GM19043 (cell line): ENCODE measurements at regions not wholly inside any gene's neighbourhood (a gene's known extent, or its start where the extent isn't known, plus 50 kb on each side); places are given as distances from the start of the nearest gene placed in this dataset.

ENCODE experiments used
- ATAC-seq: cut with Tn5 transposase; IDR thresholded peaks from one replicate; pipeline ENCODE4 v1.9.1; 2021; ENCODE audit warnings: low read depth; ENCODE audit not compliant: unreplicated experiment

DNA sequence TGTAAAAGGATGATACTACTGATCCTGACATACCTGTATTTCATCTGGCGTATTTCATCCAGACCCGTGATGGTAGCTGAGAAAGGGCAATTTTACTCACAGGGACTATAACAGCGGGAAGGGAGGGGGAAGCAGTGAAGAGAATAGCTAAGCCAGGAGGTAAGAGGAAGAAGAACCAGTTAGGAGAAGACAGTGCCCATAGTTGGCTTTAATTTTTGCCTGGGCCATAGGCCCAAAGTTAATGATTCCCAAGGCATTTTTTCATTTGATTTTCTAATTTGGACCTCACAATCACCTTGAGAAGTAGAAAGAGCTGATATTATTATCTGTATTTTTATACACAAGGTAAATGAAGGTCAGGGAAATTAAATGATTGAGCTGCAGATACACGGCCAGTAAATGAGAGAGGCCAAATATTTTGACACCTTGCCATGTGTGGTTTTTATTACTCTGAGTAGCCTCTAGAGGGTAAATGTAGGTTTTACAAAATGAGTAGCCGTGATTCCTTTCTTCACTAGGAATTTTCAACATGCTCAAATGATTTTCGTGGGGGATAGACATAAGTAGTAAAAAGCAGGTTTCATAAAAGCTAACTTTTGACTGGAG, 382.2 kb downstream of the FUT8 start:
- ATAC-seq: no peak

DNA sequence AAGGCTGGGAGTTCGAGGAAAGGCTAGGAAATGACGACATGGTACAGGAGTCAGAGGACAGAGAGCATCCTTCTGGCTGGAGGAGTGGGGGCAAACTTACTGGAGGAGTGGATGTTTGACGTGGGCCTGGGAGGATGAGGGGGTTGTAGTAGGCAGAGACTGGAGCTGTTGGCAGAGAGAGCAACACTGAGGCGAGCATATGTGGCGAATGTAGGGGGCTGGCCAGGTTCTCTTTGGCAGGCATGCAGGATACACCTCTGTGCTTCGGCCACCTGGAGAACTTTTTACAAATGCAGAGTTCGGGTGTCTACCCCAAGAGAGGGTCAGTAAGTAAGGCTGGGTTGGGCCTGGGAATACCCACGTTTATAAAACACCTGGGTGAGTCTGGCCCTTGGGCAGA, 385.7 kb downstream of the FUT8 start:
- no peak for ATAC-seq

DNA sequence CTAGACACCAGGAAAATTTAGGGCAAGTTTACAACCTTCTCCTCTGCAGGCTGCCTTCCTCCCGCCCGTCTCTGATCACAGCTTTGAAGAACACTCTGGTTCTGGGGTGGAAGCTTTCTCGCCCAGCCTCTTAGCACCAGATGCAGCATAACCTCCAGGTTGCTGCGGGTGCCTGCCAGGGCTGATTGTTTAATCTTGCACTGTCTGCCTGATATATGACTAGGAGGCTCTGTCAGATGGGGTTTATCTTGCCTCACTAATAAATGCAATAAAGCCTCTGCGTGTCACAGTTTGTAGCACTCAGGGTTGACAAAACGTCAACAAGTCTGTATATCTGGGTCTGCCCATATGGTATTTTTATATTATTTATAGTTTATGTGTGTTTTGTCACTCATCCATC, 388.2 kb downstream of the FUT8 start:
- ATAC-seq: no peak

DNA sequence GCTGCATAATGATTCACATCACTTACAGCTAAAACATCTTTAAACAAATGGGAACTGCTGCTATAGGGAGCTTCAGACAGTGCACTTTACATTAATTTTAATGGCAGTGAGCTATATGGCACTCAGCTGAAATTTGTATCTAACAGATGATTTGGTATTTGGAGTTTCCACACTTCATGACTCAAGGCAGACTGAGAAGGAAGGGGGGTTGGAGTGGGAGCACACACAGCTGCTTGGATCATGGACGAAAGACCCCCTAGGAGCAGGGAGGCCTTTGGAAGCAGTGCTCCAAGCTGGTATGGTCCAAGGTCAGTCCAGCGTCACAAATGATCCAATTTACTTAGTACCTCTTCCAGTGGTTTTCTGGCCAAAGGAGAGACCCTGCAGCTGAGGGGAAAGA, 389.7 kb downstream of the FUT8 start:
- no peak for ATAC-seq

DNA sequence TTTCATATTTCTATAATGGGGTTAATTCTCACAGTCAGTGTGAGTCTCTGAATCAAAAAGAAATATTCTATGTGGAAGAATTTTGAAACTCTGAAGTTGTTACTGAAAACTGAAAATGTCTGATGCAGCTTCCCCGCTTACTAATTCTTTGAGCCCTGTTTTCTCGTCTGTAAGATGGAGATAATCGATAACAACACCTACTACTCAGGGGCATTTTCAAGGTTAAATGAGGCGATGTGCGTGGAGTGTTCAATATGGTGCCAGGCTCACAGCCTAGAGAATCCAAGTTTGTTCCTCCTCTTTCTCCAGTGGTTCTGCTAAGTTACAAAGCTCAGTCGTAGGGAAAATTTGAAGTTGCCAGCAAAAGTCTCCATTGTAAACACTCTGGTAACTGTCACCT, 391.4 kb downstream of the FUT8 start:
- no peak for ATAC-seq

DNA sequence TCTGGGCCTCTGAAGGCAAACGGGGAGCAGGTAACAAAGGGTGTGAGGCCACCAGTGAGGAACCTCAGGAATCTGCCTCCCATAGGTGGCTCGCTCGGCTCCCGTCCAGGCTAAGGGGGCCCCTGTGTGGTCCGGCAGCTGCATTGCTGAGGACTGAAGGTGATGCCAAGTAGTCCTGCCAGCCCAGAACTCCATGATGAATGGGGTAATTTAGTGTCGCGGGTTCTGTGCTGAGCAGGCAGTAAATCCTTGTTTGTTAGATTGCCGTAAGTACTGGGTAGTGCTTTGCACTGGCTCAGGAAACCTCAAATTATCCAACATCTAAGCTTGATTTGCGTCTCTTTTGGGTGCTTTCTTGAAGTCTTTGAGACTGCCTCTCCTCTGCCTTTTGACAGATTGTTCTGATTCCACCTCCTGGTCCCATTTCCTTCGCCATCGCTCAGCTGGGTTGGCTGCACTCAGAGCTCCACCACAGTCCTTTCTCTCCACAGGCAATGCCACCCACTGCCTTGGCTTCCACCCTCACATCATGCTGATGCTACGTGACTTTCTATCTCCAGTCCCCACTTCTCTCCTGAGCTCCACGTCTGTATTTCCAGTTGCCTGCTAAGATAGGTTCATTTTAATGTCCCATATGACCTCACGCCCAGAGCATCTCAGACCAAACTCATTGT, 392.0 kb downstream of the FUT8 start:
- no peak for ATAC-seq

DNA sequence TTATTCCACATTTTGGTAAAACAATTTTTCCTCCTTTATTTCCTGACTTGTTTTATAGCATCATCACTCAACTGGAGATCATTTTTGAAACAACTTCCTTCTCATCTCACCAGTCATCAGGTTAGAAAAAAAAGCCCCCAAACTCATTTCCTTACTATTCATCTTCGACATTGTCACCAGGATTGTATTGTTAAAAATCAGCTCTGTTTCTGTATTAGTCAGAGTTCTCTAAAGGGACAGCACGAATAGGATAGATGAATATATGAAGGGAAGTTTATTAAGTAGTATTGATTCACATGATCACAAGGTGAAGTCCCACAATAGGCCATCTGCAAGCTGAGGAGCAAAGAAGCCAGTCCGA, 392.6 kb downstream of the FUT8 start:
- no peak for ATAC-seq

DNA sequence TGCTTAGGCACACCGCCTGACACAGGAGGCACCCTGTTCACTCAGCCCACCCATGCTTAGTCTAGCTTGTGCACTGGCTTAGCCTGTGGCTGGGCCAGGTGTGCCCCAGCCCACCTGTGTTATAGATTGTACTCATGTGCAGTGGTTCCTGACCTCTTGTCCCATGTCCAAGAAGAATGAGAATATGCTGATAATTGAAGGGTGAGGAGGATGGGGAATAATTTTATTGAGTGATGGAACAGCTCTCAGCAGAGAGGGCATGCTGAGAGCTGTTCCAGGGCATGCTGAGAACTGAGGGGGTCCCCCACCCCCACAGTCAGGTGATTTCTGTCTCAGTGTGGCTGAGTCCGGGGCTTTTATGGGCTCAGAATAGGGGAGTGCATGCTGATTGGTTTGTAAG, 395.9 kb downstream of the FUT8 start:
- ATAC-seq: no peak

DNA sequence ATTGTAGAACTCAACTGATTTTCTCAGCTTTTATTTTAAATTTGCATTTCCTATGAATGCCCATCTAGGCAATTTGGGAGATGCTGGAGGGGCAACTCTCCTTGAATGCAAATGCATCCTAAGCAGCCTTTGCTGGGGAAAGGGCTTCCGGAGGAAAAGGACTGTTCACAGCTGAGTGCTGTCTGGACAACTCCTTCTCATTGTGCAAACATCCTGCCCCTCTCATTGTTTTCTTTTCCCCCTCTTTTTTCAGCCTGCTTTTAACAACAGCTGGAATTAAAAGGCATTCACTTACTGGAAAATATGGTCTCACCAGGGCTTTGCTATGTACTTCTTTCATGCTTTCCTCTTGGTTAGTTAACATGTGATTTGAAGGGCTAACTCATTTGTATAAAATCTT, 397.8 kb downstream of the FUT8 start:
- no peak for ATAC-seq

DNA sequence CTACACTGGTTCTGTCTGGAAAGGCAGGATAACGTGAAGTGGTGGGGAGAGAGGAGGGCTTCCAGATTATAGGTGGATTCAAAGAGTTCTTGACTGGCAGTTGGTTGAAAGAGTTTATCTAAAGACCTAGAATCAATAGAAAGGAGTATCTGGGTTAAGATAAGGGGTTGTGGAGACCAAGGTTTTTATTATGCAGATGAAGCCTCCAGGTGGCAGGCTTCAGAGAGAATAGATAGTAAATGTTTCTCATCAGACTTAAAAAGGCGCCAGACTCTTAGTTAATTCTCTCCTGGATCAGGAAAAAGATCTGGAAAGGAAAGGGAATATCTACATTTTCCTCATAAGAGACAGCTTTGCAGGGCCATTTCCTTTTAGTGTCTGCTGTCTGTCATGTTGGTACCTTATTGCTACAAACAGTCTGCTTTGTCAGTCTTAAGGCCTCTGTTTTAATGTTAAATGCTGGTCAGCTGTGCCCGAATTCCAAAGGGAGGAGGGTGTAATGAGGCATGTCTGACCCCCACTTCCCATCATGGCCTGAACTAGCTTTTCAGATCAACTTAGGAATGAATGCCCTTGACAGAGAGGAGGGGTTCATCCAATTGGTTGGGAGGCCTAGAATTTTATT, 401.3 kb downstream of the FUT8 start:
- no peak for ATAC-seq

DNA sequence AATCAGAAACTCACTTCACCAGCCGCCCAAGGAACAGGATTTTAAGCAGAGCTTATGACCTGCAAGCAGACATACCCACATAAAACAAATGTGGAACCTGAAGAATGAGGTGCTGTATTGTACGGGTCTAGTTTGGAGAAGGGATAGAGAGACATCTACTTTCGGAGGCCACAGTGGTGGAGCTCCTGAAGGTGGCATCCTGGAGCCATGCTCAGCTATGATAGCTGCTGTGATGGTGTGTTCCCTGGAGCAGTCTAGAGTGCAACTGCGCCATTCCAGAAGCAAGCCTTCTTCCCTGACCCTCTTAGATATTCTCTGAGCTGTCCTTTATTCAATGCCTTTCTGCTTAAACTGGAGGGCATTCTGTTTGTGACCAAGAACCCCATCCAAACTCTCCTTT, 402.6 kb downstream of the FUT8 start:
- ATAC-seq: no peak

DNA sequence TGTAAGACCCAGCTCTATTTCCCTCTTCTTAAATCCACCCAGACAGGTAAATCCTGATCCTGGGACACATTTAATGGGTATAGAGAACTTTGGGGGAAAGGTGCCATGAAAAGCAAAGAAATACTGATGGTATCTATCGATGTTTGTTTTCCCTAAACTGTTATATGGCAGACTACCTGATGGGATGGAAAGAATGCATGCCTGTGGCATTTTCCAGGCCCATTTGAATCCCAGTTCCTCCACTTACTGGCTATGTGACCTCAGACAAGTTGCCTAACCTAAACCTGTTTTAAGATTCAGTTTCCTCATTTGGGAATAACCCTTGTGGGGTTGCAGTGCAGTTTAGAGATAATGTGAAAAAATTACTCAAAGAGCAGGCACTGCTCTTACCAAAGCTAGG, 404.5 kb downstream of the FUT8 start:
- no peak for ATAC-seq

DNA sequence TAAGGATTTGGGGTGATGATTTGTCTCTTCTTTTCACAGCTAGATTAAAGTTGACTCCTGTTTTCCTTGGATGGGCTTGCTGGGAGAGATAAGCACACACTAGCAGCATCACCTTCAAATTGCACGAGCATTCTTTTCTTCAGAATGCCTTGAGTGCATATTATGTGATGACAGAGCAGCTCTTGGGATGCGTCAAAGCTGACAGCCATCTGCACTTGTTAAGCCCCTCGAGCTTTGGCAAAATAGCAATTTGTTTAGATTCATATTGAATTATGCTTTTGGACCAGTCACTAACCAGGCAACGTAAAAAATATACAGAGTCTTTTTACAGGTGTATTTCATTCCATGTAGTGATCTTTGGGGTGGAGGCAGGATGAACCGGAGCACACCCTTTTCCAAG, 407.0 kb downstream of the FUT8 start:
- no peak for ATAC-seq

DNA sequence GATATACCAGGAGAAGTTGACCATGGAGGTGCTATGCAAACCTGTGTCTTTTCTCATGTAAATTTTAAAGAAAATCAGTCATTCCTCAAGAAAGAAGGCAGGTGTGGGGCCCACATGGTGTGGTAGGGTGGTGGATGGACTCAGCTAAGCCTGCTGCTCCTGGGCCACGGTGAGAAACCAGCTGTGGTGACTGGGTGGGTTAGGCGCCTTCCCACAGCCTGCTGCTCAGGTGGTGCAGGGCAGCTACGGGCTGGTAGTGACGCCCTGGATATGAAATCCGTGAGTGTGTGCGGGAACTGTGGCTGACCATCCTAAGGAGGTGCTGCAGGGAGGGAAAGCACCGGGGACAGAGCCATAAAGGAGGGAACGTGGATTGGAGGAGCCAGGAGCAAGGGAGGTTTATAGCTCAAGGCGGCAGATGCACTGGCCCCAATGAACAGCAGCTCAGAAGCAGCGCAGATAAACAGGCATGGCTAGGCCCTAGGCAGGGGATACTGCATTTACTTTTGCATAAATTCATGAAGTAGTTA, 408.8 kb downstream of the FUT8 start:
- no peak for ATAC-seq

DNA sequence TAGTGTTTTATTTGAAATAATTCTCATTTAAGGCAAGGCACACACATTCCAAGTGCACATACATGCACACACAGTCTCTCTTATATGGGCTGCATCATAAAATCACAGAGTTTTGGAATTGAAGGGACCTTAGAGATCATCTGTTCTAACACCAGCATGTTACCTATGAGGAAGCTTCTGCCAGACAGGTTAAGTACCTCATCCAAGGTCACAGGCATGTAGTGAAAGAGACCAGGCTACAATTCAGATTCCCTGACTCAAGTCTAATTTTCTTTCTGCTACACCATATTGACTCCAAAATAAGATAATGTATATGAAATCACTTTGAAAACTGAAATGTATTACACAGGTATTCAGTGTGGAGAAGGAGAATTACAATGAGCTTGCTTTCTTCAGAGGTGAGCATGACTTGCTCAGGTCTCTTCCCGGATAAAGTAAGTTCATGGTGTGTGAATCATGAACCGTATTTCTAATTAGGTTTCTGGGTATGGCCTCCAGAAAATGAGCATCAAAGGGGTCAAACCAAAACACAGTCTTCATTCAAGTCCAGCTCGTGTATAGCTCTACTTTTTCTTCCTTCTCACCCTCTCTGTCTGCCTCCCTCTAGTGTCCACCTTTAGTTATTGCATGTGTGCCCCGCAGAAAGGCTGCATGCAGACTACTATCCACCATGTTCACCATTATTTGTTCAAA, 411.9 kb downstream of the FUT8 start:
- no peak for ATAC-seq

DNA sequence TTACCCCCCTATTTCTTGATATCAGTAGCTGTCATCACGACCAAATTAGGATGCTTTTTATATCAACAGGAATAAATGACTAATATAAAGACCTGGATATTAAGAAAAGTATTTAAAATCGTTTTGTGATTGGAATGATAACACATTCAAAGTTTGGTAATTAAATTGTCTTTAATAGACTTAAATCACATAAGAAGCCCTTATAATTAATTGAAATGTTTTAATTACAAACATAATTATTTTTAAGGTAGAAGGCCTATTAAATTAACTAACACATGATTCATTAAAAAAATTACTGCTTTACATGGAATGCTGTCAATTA, 412.4 kb downstream of the FUT8 start:
- ATAC-seq: no peak

DNA sequence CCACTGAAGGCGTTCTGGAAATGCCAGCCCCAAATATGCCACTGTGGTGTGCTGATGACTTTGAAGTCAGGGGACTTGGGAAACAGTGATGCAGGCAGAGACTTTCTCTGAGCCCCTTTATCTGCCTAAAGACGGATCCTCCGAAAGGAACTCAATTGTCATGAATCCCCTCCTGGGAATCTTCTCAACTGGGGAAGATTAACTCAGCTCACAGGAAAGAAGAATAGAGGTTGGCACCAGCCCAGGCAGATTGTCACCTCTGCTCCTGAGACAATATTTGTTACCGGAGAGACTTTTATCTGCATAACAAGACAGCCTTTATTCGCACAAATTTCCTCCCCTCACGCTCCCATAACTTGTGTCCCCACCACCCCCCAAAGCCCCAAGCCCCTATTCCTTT, 414.4 kb downstream of the FUT8 start:
- ATAC-seq: no peak

DNA sequence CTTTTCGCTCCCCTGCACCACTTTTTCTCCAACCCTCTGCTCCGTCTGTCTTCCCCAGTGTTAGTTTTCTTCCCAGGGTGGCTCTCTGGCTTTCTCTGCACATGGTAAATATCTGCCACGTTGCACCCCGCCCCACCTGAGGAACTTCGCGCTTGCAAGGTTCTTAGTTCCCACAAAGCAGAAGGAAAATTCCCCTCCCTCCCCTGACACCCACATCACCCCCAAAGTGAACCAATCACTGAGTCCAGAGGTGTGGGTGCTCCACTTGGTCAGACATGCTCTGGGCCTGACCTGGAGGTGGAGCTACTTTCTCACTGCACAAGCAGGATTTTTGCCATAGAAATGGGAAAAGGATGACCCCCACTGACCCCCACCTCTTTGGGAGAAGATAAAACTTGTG, 415.0 kb downstream of the FUT8 start:
- no peak for ATAC-seq

DNA sequence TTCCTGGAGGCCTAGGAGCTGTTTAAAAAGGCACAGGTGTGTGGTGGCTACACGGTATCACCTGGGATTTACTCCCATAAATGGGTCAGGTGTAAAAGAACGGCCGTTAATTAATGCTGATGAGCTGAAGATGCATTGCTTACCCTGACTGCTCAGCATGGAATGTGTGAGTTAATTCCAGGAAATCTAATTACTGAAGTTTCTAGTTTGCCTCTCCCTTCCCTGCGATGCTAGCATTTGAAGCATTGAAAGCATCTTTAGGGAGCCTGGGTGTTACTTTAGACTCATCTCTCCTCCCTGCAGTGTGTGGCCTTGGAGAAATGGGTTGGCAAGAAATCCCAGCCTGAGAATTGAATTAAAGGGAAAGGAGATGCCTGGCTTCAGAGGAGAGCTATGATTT, 415.9 kb downstream of the FUT8 start:
- no peak for ATAC-seq

DNA sequence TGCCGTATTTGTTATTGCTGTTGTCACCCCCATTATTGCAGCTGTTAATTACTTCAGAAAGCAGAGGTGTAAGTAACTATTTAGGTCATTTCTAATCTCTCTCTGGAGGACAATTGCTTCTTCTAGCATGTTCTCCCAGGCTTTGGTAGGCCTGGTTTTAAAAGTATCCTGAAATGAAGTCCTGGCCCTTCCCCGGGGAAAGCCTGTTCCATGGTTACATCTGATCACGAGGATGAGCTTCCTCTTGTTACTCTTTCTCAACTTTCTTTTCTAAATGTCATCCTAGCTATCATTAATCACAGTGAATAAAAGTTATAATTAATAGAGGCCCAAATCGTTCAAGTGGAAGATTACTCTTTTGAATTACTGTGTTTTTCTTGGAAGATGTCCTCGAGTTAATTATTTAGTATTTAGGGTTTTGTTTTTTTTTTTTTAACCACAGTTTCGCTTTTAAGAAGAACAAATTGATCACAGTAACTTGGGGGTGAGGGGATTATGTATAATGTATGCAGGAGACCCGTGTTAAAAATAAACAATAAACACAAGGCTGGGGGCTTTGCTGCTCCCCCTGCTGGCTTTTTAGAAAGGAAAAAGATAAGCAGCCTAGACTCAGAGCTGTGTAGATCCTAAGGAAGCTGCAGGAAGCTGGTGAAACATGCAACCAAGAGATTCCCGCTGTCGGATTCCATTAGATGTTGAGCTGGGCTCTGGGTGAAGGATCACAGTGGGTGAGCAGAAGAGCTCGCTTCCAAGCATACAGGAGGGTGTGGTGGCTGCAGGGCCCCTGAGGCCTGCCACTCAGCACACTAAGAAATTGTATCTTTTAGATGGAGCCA, 420.1 kb downstream of the FUT8 start:
- no peak for ATAC-seq
